ENCODE measurements at regions not wholly inside any gene's neighbourhood (a gene's known extent, or its start where the extent isn't known, plus 50 kb on each side); places are given as distances from the start of the nearest gene placed in this dataset.

DNA sequence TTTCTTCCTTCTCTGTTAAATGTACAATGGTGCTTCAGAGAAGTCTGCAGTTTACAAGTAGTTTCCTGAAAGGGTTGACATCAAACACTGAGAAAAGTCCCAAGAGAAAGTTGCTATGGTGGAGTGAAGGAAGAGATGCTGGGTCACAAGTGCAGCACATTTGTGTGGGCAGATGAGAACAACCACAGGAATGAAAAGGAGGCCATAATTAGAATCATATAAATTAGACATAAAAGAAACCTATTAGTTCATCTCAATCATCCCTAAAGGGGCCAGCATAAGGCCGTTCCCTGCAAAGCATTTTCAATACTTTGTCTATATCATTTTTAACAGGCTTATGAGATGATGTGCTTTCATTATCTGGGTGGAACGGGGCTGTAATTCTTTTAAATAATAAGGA, 359.2 kb downstream of the IRS2 start:
- no peak overlapping the region for H3K4me3 ChIP-seq (ENCODE audit: low read length)
- no peak for ATAC-seq (ENCODE audit: poor library complexity)
- no peaks in the 10 kb centered on the region for H3K36me3 ChIP-seq (ENCODE audit: insufficient read depth, low read length)
- TF ChIP-seq CTCF (IDR thresholded peaks at IDR 0.05) = no peak
- H3K9me3 ChIP-seq (ENCODE audit: control insufficient read depth in 1 of 2, insufficient read depth in 1 of 2, low read length in 2 of 2) = peaks cover 0 to under 1% of the 10 kb centered on the region in 2 experiments
- DNase-seq = no peak
- intact Hi-C loops (cut with DNase I, micrococcal nuclease) = loop anchor here in 1 of 2 experiments (5.0 kb wide), 1 partner anchor 365 kb away; no protein-coding TSS in a partner anchor
- no peak overlapping the region for H3K27ac Mint-ChIP-seq
- H3K4me1 Mint-ChIP-seq (ENCODE audit: low read depth) = no peaks in the 10 kb centered on the region
- H3K27me3 ChIP-seq (ENCODE audit: control insufficient read depth in 1 of 2, insufficient read depth in 2 of 2, low read length in 2 of 2) = no peaks in the 10 kb centered on the region
- peaks cover 2% of the 10 kb centered on the region for H3K9me3 Mint-ChIP-seq
- no peaks in the 10 kb centered on the region for H3K36me3 Mint-ChIP-seq (ENCODE audit: low read depth)
- ChIA-PET CTCF (no interaction called here), POLR2A (no interaction called here)
- no peaks in the 10 kb centered on the region for H3K4me1 ChIP-seq (ENCODE audit: insufficient read depth, low read length)
- no peak overlapping the region for H3K27ac ChIP-seq (ENCODE audit: low read depth in 1 of 2, low read length in 2 of 2)
- H3K27me3 Mint-ChIP-seq = peaks cover 14% of the 10 kb centered on the region
- no peak overlapping the region for H3K4me3 Mint-ChIP-seq

DNA sequence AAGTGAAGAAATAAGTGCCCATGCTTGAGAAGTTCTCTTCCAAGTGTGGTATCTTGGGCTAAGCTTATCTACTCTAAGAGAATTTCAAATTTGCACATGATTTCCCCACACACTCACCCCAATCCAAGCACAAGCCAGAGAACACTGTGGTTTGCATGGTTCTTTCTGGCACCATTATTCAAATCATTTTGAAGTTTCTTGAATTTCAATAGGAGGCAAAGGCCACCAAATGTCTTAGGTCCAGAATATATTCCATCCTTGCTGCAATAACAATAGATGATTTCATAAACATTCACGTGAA, 359.7 kb downstream of the IRS2 start:
- ATAC-seq (ENCODE audit: poor library complexity) (no peak), DNase-seq (no peak)
- H3K27ac Mint-ChIP-seq = no peak overlapping the region
- H3K4me3 ChIP-seq (ENCODE audit: low read length) = no peak overlapping the region
- H3K27me3 ChIP-seq (ENCODE audit: control insufficient read depth in 1 of 2, insufficient read depth in 2 of 2, low read length in 2 of 2) = no peaks in the 10 kb centered on the region
- intact Hi-C loops (cut with DNase I, micrococcal nuclease) = loop anchor here in 1 of 2 experiments (5.0 kb wide), 1 partner anchor 366 kb away; no protein-coding TSS in a partner anchor
- ChIA-PET POLR2A (no interaction called here), CTCF (no interaction called here)
- H3K4me1 ChIP-seq (ENCODE audit: insufficient read depth, low read length) = no peaks in the 10 kb centered on the region
- H3K27me3 Mint-ChIP-seq = peaks cover 15% of the 10 kb centered on the region
- no peaks in the 10 kb centered on the region for H3K4me1 Mint-ChIP-seq (ENCODE audit: low read depth)
- no peak for TF ChIP-seq CTCF (IDR thresholded peaks at IDR 0.05)
- H3K27ac ChIP-seq (ENCODE audit: low read depth in 1 of 2, low read length in 2 of 2) = no peak overlapping the region
- peaks cover 1% of the 10 kb centered on the region for H3K9me3 Mint-ChIP-seq
- H3K36me3 Mint-ChIP-seq (ENCODE audit: low read depth) = no peaks in the 10 kb centered on the region
- no peaks in the 10 kb centered on the region for H3K36me3 ChIP-seq (ENCODE audit: insufficient read depth, low read length)
- no peaks in the 10 kb centered on the region for H3K9me3 ChIP-seq (ENCODE audit: control insufficient read depth in 1 of 2, insufficient read depth in 1 of 2, low read length in 2 of 2)
- H3K4me3 Mint-ChIP-seq = no peak overlapping the region

GRCh38 chr13:109425821-109426689, 360.3 kb downstream of the IRS2 start:
- CTCF ChIA-PET = interaction anchor here (0.6 kb wide), 1 partner anchor 112 kb away, joined by 3 read pairs; no protein-coding TSS in a partner anchor
- ATAC-seq (ENCODE audit: poor library complexity) = no peak
- Mint-ChIP-seq H3K4me3 (no peak overlapping the region), H3K9me3 (no peaks in the 10 kb centered on the region), H3K36me3 (ENCODE audit: low read depth) (no peaks in the 10 kb centered on the region), H3K4me1 (ENCODE audit: low read depth) (no peaks in the 10 kb centered on the region), H3K27ac (no peak overlapping the region), H3K27me3 (peaks cover 15% of the 10 kb centered on the region)
- no peak overlapping the region for H3K4me3 ChIP-seq (ENCODE audit: low read length)
- no peaks in the 10 kb centered on the region for H3K36me3 ChIP-seq (ENCODE audit: insufficient read depth, low read length)
- POLR2A ChIA-PET = no interaction called here
- no peaks in the 10 kb centered on the region for H3K9me3 ChIP-seq (ENCODE audit: control insufficient read depth in 1 of 2, insufficient read depth in 1 of 2, low read length in 2 of 2)
- intact Hi-C loops (cut with DNase I, micrococcal nuclease) = loop anchor here in 1 of 2 experiments (5.0 kb wide), 1 partner anchor 366 kb away; no protein-coding TSS in a partner anchor
- no peaks in the 10 kb centered on the region for H3K27me3 ChIP-seq (ENCODE audit: control insufficient read depth in 1 of 2, insufficient read depth in 2 of 2, low read length in 2 of 2)
- H3K27ac ChIP-seq (ENCODE audit: low read depth in 1 of 2, low read length in 2 of 2) = no peak overlapping the region
- no peaks in the 10 kb centered on the region for H3K4me1 ChIP-seq (ENCODE audit: insufficient read depth, low read length)
- TF ChIP-seq CTCF (IDR thresholded peaks at IDR 0.05) = no peak
- DNase-seq = no peak

Data from CD4-positive, alpha-beta T cell (primary cell).